GM18873 (cell line): ENCODE measurements at regions not wholly inside any gene's neighbourhood (a gene's known extent, or its start where the extent isn't known, plus 50 kb on each side); places are given as distances from the start of the nearest gene placed in this dataset.

ENCODE experiments used
- ATAC-seq: cut with Tn5 transposase; IDR thresholded peaks from one replicate; pipeline ENCODE4 v1.9.1; 2021; ENCODE audit warnings: mild to moderate bottlenecking, moderate library complexity, moderate number of reproducible peaks; ENCODE audit not compliant: unreplicated experiment, low FRiP score

- no peak for ATAC-seq
These were observed 321.2 kb upstream of the NBEA start for GRCh38 chr13:34620862-34621261.

DNA sequence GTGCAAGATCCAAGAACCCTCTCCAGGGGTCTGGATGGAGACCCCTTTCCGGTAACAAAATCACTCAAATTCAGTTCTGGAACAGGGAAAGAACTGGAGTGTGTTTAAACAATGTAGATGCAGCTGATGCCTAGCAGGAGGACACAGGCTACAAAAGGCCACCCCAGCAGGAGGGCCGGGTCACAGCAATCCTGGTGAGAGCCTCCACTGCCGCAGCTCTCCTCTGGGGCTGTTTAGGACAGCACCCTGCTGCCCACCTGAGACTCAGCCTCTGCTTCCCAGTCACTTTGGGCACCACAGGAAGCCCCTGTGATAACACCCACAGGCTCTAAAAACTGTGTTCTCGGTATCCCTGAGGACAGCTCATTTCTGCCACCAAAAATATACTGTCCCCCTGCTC lies 318.7 kb upstream of the NBEA start:
- no peak for ATAC-seq

DNA sequence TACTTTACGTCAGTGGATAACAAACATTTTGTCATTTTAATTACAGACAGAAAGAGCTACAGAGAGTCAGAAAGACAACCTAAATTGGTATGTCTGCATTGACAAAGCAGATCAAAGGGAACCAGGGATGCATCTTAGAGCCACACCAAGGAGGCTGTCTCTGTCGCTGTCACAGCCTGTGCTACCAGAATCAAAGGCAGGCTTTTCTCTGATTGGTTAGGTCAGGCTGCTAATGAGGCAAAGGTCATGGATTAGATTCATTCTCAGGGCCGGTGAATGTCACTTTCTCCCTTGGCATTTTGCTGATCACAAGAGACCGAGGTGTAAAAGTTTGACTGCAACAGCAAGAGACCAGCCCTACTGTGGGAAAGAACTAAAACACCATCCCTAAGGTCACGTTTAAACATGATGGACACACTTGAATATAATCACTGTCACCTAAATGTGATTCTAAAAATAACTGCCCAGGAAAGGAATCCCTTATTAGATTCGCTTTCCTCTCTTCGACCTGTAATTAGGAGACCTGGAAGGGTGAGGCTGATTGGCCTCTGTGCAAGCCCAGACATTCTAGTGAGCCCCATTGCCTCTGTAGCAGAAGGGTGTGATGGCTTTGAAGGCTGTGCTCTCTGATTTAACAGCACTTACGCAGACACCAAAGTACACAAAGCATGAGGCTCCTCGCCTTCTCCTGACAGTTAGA lies 314.4 kb upstream of the NBEA start:
- ATAC-seq, result no peak

DNA sequence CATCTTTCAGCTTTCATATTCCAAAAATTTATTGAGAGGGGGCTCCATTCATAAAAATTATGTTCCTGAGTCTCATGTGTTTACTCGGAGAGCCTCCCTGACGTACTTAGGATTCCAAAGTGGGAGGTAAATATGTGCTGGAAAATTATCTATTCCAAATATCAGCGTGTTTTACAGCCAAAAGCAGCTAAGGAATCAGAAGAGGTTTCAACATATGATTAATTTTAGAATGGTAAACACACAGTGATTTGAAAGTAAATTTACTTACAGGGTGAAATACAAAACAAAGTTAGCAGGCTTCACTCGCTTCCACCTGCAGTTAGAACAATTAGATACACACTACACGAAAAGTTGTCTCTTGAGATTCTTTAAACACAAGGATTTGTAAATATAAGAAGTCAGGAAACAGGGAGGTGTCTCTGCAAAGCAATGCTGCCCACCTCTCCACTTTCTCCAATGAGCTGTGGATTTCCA lies 313.8 kb upstream of the NBEA start:
- no peak for ATAC-seq

- ATAC-seq, result no peak
These were observed 307.6 kb upstream of the NBEA start for GRCh38 chr13:34634448-34634847.

DNA sequence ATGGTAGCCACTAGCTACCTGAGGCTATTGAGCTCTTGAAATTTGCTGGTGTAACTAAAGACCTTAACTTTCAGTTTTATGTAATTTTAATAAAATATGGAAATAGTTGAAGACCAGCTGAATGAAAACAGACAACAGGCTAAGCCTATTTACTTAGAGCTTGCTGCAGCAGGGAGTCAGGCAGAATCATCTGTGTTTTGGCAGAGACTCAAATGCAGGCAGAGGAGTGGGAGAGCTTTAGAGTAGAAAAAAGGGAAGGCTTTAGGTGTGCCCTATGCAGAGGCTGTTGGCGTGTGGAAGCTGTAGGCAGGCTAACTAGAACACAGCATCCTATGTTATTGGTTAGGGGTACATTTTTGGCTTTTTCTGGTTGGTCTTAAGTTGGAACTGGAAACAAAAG lies 304.9 kb upstream of the NBEA start:
- no peak for ATAC-seq

- no peak for ATAC-seq
These were observed 304.4 kb upstream of the NBEA start for GRCh38 chr13:34637636-34638035.

DNA sequence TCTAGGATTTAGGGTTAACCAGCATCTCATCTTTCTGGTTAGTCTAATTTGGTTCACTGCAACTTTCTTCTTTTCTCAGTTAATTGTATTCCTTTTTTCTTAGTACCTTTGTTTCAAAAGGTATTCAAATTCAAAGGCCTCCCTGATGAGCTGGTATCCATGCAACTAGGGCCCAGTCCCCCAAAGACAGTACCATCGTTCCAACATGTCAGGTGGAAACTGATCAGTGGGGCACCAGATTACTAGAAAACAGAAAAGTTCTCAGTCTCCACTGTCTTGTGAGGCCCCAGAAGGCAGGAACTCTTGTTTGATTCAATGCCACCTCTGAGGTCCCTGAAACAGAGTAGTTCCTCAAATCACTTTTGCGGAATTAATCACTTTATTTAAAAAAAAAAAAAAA lies 303.2 kb upstream of the NBEA start:
- no peak for ATAC-seq

GRCh38 chr13:34640179-34640992 lies 301.7 kb upstream of the NBEA start:
- ATAC-seq, result no peak

DNA sequence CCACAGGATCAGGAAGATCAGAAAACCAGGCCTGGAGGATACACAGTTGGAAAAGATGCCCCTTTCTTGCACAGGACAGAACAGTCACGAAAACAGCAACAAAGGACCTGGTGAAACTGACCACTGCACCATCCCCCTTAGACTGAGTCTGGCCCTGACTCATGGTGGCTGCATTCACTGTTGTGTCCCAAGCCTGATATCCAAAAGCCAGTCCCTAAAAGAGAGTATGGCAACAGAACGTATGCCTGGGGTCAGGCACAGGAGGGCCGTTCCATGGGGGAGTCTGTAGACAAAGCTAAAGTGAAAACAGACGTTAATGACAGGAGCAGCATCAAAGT lies 301.1 kb upstream of the NBEA start:
- ATAC-seq, result no peak

DNA sequence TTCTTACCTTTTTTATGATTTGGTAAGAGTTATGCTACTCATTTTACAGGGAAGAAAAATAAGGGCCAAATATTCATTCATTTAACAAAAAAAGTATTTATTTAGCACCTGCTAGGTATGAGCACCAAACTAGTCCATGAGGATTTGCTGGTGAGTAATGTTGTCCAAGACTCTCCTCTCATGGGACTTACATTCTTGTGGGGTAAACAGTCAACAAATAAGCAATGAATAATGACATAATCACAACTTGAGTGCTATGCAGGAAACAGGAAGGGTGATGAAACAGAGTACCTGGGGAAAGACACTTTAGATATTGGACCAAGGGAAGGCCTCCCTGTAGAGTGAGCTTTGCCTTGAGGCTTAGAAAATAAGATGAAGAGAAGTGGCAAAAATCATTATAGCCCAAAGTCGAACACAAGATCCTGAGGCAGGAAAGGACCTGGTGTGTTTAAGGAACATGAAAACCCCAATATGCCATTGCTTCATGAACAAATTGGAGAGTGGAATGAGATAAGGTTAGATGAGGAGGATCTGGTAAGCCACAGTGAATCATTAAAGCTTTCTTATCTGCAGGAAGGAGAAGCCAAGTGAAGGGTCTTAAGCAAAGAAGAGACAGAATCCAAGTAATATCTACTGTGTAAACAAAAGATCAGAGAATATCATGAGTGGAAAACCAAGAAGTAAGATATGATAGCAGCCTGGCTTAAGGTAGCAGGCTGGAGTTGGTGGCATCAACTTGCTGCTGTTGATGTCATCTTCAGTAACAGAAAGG lies 294.5 kb upstream of the NBEA start:
- ATAC-seq, result no peak

GRCh38 chr13:34654203-34654602 lies 287.9 kb upstream of the NBEA start:
- no peak for ATAC-seq

- no peak for ATAC-seq
These were observed 287.4 kb upstream of the NBEA start for GRCh38 chr13:34654647-34655046.

GRCh38 chr13:34655554-34655953 lies 286.5 kb upstream of the NBEA start:
- no peak for ATAC-seq

GRCh38 chr13:34657716-34658115 lies 284.4 kb upstream of the NBEA start:
- ATAC-seq, result peak; percentile 58

DNA sequence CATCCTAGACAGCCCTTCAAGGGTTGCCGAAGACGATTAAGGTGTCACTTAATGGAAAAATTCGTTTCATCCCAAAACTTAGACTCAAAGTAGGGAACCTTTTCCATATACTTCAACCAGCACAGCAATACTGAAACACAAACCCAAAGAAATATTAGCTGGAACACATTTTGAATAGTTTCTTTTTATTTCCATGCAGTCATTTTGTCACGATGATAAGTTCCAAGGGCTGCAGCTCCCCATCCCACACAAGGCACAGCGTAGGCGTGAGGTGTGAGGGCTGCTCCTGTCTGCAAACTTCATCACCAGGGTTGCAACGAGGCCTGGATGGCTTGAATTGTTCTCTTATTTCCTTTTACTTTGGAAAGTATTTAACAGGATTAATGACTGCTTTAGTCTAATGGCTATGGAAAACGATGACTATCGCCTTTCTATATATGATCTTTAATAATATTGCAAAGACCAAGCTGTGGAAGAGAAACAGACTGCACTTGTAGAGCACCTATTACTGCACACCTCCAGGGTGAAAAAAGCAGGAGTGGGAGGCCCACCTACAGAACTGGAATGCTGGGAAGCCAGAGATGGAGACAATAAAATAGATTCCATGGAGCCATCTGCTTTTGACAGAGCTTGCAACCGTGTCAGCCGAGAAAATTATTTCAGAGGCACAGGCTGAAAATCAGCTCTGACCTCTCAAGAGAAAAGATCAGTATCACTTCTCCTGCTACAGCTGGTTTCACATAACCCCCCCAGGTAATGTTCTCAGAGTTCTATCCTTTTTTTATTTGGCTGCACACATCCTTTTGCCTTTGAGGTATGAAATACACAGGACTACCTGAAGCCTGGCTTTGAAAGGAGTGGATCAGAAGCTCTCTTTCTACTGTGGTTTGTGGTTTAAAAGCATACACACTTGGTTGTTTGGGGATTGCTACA lies 274.5 kb upstream of the NBEA start:
- no peak for ATAC-seq

DNA sequence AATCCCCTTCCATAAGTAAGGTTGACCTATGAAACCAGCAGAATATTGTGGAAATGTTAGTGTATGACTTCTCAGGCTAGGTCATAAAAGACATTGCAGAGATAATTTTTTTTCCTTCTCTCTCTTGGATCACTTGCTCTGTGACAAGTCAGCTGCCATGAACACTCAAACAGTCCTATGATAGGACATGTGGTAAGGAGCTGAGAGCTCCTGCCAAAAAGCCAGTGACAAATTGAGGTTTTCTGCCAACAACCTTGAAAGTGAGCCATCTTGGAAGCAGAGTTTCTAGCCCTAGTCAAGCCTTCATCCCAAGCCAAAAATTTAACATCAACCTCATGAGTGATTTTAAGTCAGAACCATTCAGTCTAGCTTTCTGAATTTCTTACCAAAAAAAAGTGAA lies 270.9 kb upstream of the NBEA start:
- no peak for ATAC-seq

DNA sequence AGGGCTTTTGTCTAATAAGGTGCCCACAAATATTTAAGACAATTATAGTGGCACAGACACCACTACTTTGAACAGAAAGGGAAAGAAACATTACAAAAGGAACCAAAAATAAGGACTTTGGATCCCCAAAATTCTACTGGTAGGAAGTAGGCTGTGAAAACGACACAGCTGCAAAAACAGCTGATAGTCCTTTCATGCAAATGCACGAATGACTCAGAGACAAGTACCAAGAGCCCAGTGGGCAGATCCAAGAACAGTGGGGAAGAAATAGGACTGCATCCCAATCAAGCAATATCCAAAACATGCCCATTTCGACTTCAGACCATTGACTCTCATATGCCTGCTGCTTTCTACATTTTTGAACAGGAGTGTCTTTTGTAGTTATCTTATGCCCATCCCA lies 269.4 kb upstream of the NBEA start:
- ATAC-seq, result no peak

DNA sequence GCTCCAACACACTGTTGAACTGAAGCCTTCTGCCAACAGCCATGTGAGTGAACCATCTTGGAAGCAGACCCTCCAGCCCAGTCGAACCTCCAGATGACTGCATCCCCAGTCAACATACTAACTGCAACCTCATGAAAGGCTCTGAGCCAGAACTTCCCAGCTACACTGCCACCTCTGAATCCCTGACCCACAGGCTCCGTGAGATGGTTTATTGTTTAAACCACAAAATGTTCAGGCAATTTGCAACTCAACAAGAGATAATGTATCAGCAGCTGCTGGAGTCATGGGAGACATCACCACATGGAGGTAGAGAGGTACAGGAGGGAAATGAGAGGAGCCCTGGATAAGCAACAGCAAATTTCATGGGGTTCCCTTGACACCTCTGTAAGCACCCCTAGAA lies 266.4 kb upstream of the NBEA start:
- no peak for ATAC-seq

- no peak for ATAC-seq
These were observed 263.9 kb upstream of the NBEA start for GRCh38 chr13:34678154-34678553.
